ENCODE measurements at regions not wholly inside any gene's neighbourhood (a gene's known extent, or its start where the extent isn't known, plus 50 kb on each side); places are given as distances from the start of the nearest gene placed in this dataset.

DNA sequence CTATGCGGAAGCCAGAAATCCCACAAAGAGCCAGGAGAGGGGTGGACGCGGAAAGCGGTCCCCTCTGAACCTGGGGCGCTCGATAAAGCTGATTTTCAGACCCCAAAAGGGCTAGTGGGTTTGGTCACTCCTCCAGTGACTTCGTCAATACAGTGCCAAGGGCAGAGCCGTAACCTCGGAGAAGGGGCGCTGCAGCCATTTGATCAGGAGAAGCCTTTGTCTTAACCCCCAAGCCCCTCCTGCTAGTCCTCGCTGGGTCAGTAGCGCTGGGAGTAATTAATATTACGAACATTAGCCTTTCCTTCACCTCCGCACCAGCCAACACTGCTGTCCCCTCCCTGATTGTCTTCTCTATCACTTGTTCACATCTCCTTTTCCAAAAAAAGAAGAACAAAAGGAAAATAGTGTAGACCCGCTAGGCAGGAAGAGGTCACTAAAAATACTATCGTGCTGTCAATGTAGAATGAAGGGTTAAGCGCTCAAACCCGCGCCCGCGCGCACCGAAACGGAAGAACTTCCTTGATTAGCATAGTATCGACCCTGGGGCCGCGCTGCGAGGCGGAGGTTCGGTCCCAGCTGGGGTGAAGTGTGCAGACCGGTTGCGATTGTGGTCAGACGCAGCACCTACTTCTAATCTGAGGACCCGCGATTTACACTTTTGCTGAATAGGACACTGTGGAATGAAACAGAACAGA, 63.2 kb upstream of the MAPRE2 start:
- TF ChIP-seq POLR2A (IDR thresholded peaks at IDR 0.05; ENCODE audit: low read length) (no peak), GATA1 (IDR thresholded peaks at IDR 0.05; ENCODE audit: low read depth, low read length) (no peak)

All from erythroblast (primary cell).